Smooth muscle cell (in vitro differentiated cells): ENCODE measurements at regions not wholly inside any gene's neighbourhood (a gene's known extent, or its start where the extent isn't known, plus 50 kb on each side); places are given as distances from the start of the nearest gene placed in this dataset.

ENCODE experiments used
- DNase-seq: peaks from one replicate; lab custom pipeline; 2025; ENCODE audit not compliant: unreplicated experiment; lab: John Stamatoyannopoulos, UW
- H2AFZ ChIP-seq: fragments of 200-600 bp; sonication (generic); 2 replicates; pipeline ENCODE4 v1.6.0; 2016; ENCODE audit warnings: antibody characterized with exemption, low read depth, mild to moderate bottlenecking
- H3F3A ChIP-seq: fragments of 200-600 bp; sonication (generic); 2 replicates; pipeline ENCODE4 v1.6.0; 2017; ENCODE audit warnings: antibody characterized with exemption, low read depth
- H3K27ac ChIP-seq: fragments of 200-600 bp; sonication (generic); 2 replicates; pipeline ENCODE4 v1.5.1; 2016; ENCODE audit warnings: low read depth, mild to moderate bottlenecking
- H3K27me3 ChIP-seq: fragments of 200-600 bp; sonication (generic); 2 replicates; pipeline ENCODE4 v1.6.1; 2016; ENCODE audit warnings: low read depth, mild to moderate bottlenecking
- H3K36me3 ChIP-seq: fragments of 200-600 bp; sonication (generic); 2 replicates; pipeline ENCODE4 v1.5.1; 2016; ENCODE audit warnings: low read depth
- H3K4me1 ChIP-seq: fragments of 200-600 bp; sonication (generic); 2 replicates; pipeline ENCODE4 v1.5.1; 2016; ENCODE audit warnings: low read depth
- H3K4me2 ChIP-seq: fragments of 200-600 bp; sonication (generic); 2 replicates; pipeline ENCODE4 v1.6.0; 2016; ENCODE audit warnings: mild to moderate bottlenecking
- H3K4me3 ChIP-seq: fragments of 200-600 bp; sonication (generic); 2 replicates; pipeline ENCODE4 v1.5.1; 2016; ENCODE audit warnings: mild to moderate bottlenecking
- H3K79me2 ChIP-seq: fragments of 200-600 bp; sonication (generic); 2 replicates; pipeline ENCODE4 v1.6.0; 2016; ENCODE audit warnings: low read depth, mild to moderate bottlenecking
- H3K9ac ChIP-seq: fragments of 200-600 bp; sonication (generic); 2 replicates; pipeline ENCODE4 v1.6.0; 2016; ENCODE audit warnings: low read depth
- H3K9me3 ChIP-seq: fragments of 200-600 bp; sonication (generic); replicated peaks from 2 replicates; pipeline ENCODE4 v1.5.1; 2016; ENCODE audit warnings: low read depth
- H4K20me1 ChIP-seq: fragments of 200-600 bp; sonication (generic); 2 replicates; pipeline ENCODE4 v1.6.0; 2016; ENCODE audit warnings: low read depth
- WGBS: methylation state at CpG from one replicate; pipeline ENCODE4 v1.1.7; 2016; ENCODE audit warnings: low lambda C conversion rate; 5-methylcytosine and 5-hydroxymethylcytosine counted together
- TF ChIP-seq, protein P1 (sequence below): fragments of 200-600 bp; sonication (generic); IDR thresholded peaks from 2 replicates; pipeline ENCODE4 v1.5.1; 2017; ENCODE audit warnings: borderline replicate concordance, mild to moderate bottlenecking, antibody characterized with exemption; ENCODE audit not compliant: insufficient read depth, poor library complexity, severe bottlenecking

DNA sequence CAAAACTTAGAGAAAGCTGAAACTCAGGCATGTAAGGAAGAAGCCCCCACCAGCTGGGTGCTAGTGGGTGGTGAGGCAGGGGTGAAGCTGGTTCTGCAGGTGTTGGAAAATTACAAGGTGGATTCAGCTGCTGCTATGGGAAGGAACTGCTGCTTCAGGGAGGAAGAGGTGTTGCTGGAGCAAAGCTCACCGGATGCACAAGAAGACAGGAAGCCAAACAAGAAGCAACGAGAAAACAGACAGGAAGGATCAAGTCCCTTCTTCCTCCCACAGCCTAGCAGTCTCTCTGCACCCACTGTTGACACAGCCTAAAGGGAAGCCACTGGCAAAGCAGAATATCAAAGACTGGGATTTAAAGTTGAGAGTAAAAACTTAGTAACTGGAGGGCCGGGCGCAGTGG lies 100.2 kb upstream of the JADE1 start:
- peak overlapping the region; percentile 54 for H2AFZ ChIP-seq
- H3F3A ChIP-seq: no peaks in the 10 kb centered on the region
- no peak for DNase-seq
- H3K27ac ChIP-seq: no peak overlapping the region
- no peaks in the 10 kb centered on the region for H3K36me3 ChIP-seq
- no peak overlapping the region for H3K9ac ChIP-seq
- no peaks in the 10 kb centered on the region for H3K4me1 ChIP-seq
- H3K4me3 ChIP-seq: no peak overlapping the region
- H3K27me3 ChIP-seq: no peaks in the 10 kb centered on the region
- H3K4me2 ChIP-seq: no peak overlapping the region
- no peaks in the 10 kb centered on the region for H4K20me1 ChIP-seq
- H3K79me2 ChIP-seq: no peaks in the 10 kb centered on the region
- WGBS: 30% methylated on average over 4 of the region's 4 CpGs
- TF ChIP-seq, protein P1, sequence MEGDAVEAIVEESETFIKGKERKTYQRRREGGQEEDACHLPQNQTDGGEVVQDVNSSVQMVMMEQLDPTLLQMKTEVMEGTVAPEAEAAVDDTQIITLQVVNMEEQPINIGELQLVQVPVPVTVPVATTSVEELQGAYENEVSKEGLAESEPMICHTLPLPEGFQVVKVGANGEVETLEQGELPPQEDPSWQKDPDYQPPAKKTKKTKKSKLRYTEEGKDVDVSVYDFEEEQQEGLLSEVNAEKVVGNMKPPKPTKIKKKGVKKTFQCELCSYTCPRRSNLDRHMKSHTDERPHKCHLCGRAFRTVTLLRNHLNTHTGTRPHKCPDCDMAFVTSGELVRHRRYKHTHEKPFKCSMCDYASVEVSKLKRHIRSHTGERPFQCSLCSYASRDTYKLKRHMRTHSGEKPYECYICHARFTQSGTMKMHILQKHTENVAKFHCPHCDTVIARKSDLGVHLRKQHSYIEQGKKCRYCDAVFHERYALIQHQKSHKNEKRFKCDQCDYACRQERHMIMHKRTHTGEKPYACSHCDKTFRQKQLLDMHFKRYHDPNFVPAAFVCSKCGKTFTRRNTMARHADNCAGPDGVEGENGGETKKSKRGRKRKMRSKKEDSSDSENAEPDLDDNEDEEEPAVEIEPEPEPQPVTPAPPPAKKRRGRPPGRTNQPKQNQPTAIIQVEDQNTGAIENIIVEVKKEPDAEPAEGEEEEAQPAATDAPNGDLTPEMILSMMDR: no peak
- H3K9me3 ChIP-seq: no peaks in the 10 kb centered on the region

DNA sequence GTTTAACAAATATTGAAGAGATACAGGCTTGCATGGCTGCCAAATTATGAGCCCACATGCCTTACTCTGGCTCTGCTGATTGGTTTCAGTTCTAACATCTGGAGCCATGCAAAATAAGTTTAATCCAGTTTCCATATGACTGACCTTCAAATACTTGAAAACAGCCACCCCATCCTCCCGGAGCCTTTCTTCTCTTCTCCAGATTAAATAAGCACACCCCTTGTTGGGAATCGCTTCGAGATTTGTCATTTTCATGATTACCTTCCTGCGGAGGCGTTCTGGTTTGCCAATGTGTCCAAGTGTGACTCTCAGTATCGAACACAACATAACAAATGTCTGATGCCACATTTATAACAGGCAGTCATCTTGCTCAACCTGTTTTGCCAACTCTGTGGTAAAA lies 101.6 kb upstream of the JADE1 start:
- Histone ChIP-seq H2AFZ (no peak overlapping the region), H3K4me3 (no peak overlapping the region), H3K4me2 (no peak overlapping the region), H3K9ac (no peak overlapping the region), H3K9me3 (no peaks in the 10 kb centered on the region), H3F3A (no peaks in the 10 kb centered on the region), H3K79me2 (no peaks in the 10 kb centered on the region), H3K27ac (no peak overlapping the region), H3K36me3 (no peaks in the 10 kb centered on the region), H3K4me1 (no peaks in the 10 kb centered on the region), H3K27me3 (no peaks in the 10 kb centered on the region), H4K20me1 (no peaks in the 10 kb centered on the region)
- TF ChIP-seq, protein P1: no peak
- DNase-seq: no peak
- 77% methylated on average over 6 of the region's 6 CpGs for WGBS

DNA sequence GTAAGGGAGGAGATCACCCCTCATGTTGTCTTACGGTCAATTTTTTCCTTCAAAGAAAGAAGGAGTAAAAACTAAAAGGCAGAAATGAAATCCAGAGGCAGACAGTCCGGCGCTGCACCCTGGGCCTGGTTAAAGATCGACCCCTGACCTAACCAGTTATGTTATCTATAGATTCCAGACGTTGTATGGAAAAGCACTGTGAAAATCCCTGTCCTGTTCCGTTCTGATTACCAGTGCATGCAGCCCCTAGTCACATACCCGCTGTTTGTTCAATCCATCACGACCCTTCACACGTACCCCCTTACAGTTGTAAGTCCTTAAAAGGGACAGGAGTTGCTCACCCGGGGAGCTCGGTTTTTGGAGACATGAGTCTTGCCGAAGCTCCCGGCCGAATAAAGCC lies 105.6 kb upstream of the JADE1 start:
- H3F3A ChIP-seq: no peaks in the 10 kb centered on the region
- H3K4me1 ChIP-seq: no peaks in the 10 kb centered on the region
- DNase-seq: no peak
- WGBS: 88% methylated on average over 14 of the region's 14 CpGs
- H3K4me3 ChIP-seq: no peak overlapping the region
- H3K36me3 ChIP-seq: no peaks in the 10 kb centered on the region
- no peak overlapping the region for H3K4me2 ChIP-seq
- H2AFZ ChIP-seq: no peak overlapping the region
- H3K27me3 ChIP-seq: no peaks in the 10 kb centered on the region
- H4K20me1 ChIP-seq: no peaks in the 10 kb centered on the region
- H3K27ac ChIP-seq: no peak overlapping the region
- H3K9me3 ChIP-seq: no peaks in the 10 kb centered on the region
- H3K9ac ChIP-seq: no peak overlapping the region
- TF ChIP-seq, protein P1: no peak
- no peaks in the 10 kb centered on the region for H3K79me2 ChIP-seq

DNA sequence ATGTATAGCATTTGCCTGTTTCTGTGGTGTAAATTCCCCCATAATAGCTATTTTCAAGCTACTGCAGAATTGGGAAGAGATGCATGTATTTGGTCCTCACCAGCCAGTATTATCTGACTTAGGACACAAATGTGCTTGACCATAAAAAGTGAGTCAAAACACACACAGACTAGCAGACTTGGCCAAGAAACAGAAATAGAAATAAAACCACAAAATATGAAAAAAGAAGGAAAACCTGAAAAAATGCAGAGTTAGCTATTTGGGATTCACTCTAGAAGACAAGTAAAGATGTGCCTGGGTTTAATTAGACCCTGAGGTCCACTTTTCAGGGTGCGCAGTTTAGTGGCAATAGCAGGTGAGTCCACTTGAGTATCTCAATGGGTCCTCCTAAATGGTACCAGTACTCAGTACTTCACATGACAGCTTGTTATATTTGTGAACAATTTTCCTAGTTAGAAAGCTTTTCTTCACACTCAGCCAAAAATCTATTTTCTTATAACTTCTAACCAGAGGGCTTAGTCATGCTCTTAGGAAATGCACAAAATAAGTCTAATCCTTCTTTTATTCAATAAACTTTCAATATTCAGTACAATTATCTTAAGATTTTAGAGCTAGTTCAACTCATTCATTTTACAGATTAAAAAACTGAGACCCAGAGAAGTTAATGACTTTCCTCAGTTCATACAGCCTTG lies 108.7 kb upstream of the JADE1 start:
- DNase-seq: no peak
- Histone ChIP-seq H3K4me1 (no peaks in the 10 kb centered on the region), H3K79me2 (no peaks in the 10 kb centered on the region), H3K36me3 (no peaks in the 10 kb centered on the region), H4K20me1 (no peaks in the 10 kb centered on the region), H3K4me3 (no peak overlapping the region), H3F3A (no peaks in the 10 kb centered on the region), H3K4me2 (no peak overlapping the region), H3K9ac (no peak overlapping the region), H2AFZ (no peak overlapping the region), H3K27ac (no peak overlapping the region), H3K9me3 (no peaks in the 10 kb centered on the region), H3K27me3 (no peaks in the 10 kb centered on the region)
- TF ChIP-seq, protein P1: no peak
- WGBS: 100% methylated on average over 1 of the region's 1 CpG
